ACC112 (cell line): ENCODE measurements at regions not wholly inside any gene's neighbourhood (a gene's known extent, or its start where the extent isn't known, plus 50 kb on each side); places are given as distances from the start of the nearest gene placed in this dataset.
"Not testable (repeated sequence)": the region's sequence is repeated elsewhere in the genome, so short reads cannot be mapped to it uniquely, and the experiment has no call there.

Experiments
- H2AFZ ChIP-seq: fragments of 200-600 bp; sonication (generic); one replicate; pipeline ENCODE4 v1.6.0; 2017; ENCODE audit warnings: antibody characterized with exemption, low read length; ENCODE audit not compliant: unreplicated experiment
- H3K27ac ChIP-seq: fragments of 200-600 bp; sonication (generic); 2 replicates; pipeline ENCODE4 v1.5.1; 2014; ENCODE audit warnings: low read depth, mild to moderate bottlenecking, antibody characterized with exemption, low read length, moderate library complexity
- H3K27me3 ChIP-seq: fragments of 200-600 bp; sonication (generic); 2 replicates; pipeline ENCODE4 v1.6.1; 2014; ENCODE audit warnings: mild to moderate bottlenecking, antibody characterized with exemption, low read length, moderate library complexity, mixed read lengths; ENCODE audit not compliant: insufficient read depth
- H3K36me3 ChIP-seq: fragments of 200-600 bp; sonication (generic); 2 replicates; pipeline ENCODE4 v1.6.1; 2016; ENCODE audit warnings: mild to moderate bottlenecking, antibody characterized with exemption, low read length, moderate library complexity, mixed read lengths; ENCODE audit not compliant: insufficient read depth
- H3K4me1 ChIP-seq: fragments of 200-600 bp; sonication (generic); one replicate; pipeline ENCODE4 v1.6.1; 2016; ENCODE audit warnings: low read length, mixed read lengths; ENCODE audit not compliant: insufficient read depth, unreplicated experiment, control insufficient read depth
- H3K4me3 ChIP-seq: fragments of 200-600 bp; sonication (generic); 2 replicates; pipeline ENCODE4 v1.5.1; 2014; ENCODE audit warnings: mild to moderate bottlenecking, low read depth, low read length
- H3K79me2 ChIP-seq: fragments of 200-600 bp; sonication (generic); one replicate; pipeline ENCODE4 v1.6.0; 2016; ENCODE audit warnings: low read length; ENCODE audit not compliant: control insufficient read depth, unreplicated experiment, insufficient read depth

- not testable (repeated sequence) for H3K27ac ChIP-seq, H3K4me1 ChIP-seq, H3K36me3 ChIP-seq, H3K79me2 ChIP-seq, H2AFZ ChIP-seq, H3K4me3 ChIP-seq, H3K27me3 ChIP-seq
These were observed 440.1 kb upstream of the RORB start for GRCh38 chr9:74057051-74057450.

GRCh38 chr9:74064702-74065101 lies 432.4 kb upstream of the RORB start:
- H3K4me1 ChIP-seq = no peaks in the 10 kb centered on the region
- no peaks in the 10 kb centered on the region for H3K36me3 ChIP-seq
- H2AFZ ChIP-seq = no peak overlapping the region
- no peak overlapping the region for H3K27ac ChIP-seq
- no peaks in the 10 kb centered on the region for H3K27me3 ChIP-seq
- H3K79me2 ChIP-seq = no peaks in the 10 kb centered on the region
- no peak overlapping the region for H3K4me3 ChIP-seq

GRCh38 chr9:74066128-74066527 lies 431.0 kb upstream of the RORB start:
- no peak overlapping the region for H3K4me3 ChIP-seq
- H3K27me3 ChIP-seq = no peaks in the 10 kb centered on the region
- no peak overlapping the region for H2AFZ ChIP-seq
- H3K36me3 ChIP-seq = no peaks in the 10 kb centered on the region
- no peak overlapping the region for H3K27ac ChIP-seq
- H3K79me2 ChIP-seq = no peaks in the 10 kb centered on the region
- no peaks in the 10 kb centered on the region for H3K4me1 ChIP-seq

- Histone ChIP-seq H3K79me2 (no peaks in the 10 kb centered on the region), H3K4me3 (no peak overlapping the region), H2AFZ (no peak overlapping the region), H3K27ac (no peak overlapping the region), H3K36me3 (no peaks in the 10 kb centered on the region), H3K4me1 (no peaks in the 10 kb centered on the region), H3K27me3 (no peaks in the 10 kb centered on the region)
These were observed 430.5 kb upstream of the RORB start for GRCh38 chr9:74066605-74067004.

- H2AFZ ChIP-seq = no peak overlapping the region
- H3K4me3 ChIP-seq = no peak overlapping the region
- H3K27ac ChIP-seq = no peak overlapping the region
- H3K36me3 ChIP-seq = no peaks in the 10 kb centered on the region
- no peaks in the 10 kb centered on the region for H3K27me3 ChIP-seq
- H3K4me1 ChIP-seq = no peaks in the 10 kb centered on the region
- H3K79me2 ChIP-seq = no peaks in the 10 kb centered on the region
These were observed 425.6 kb upstream of the RORB start for GRCh38 chr9:74071502-74071901.

GRCh38 chr9:74073897-74074296 lies 423.2 kb upstream of the RORB start:
- no peaks in the 10 kb centered on the region for H3K36me3 ChIP-seq
- H3K27ac ChIP-seq = no peak overlapping the region
- H2AFZ ChIP-seq = no peak overlapping the region
- no peaks in the 10 kb centered on the region for H3K4me1 ChIP-seq
- no peaks in the 10 kb centered on the region for H3K79me2 ChIP-seq
- H3K27me3 ChIP-seq = no peaks in the 10 kb centered on the region
- no peak overlapping the region for H3K4me3 ChIP-seq

- Histone ChIP-seq H2AFZ (no peak overlapping the region), H3K79me2 (no peaks in the 10 kb centered on the region), H3K4me1 (no peaks in the 10 kb centered on the region), H3K27me3 (no peaks in the 10 kb centered on the region), H3K27ac (no peak overlapping the region), H3K4me3 (no peak overlapping the region), H3K36me3 (no peaks in the 10 kb centered on the region)
These were observed 418.5 kb upstream of the RORB start for GRCh38 chr9:74078647-74079046.

- H3K27me3 ChIP-seq, H3K36me3 ChIP-seq, H2AFZ ChIP-seq, H3K4me1 ChIP-seq, H3K4me3 ChIP-seq, H3K27ac ChIP-seq, H3K79me2 ChIP-seq: not testable (repeated sequence)
These were observed 416.5 kb upstream of the RORB start for GRCh38 chr9:74080652-74081051.

GRCh38 chr9:74083681-74084433 lies 413.3 kb upstream of the RORB start:
- H3K4me3 ChIP-seq = no peak overlapping the region
- H3K27ac ChIP-seq = no peak overlapping the region
- H3K79me2 ChIP-seq = no peaks in the 10 kb centered on the region
- H3K36me3 ChIP-seq = no peaks in the 10 kb centered on the region
- no peak overlapping the region for H2AFZ ChIP-seq
- no peaks in the 10 kb centered on the region for H3K4me1 ChIP-seq
- H3K27me3 ChIP-seq = no peaks in the 10 kb centered on the region

- not testable (repeated sequence) for H3K27ac ChIP-seq, H3K27me3 ChIP-seq, H2AFZ ChIP-seq, H3K79me2 ChIP-seq, H3K36me3 ChIP-seq, H3K4me1 ChIP-seq, H3K4me3 ChIP-seq
These were observed 411.6 kb upstream of the RORB start for GRCh38 chr9:74085384-74086037.

- not testable (repeated sequence) for H3K4me3 ChIP-seq, H2AFZ ChIP-seq, H3K4me1 ChIP-seq, H3K36me3 ChIP-seq, H3K79me2 ChIP-seq, H3K27ac ChIP-seq, H3K27me3 ChIP-seq
These were observed 406.2 kb upstream of the RORB start for GRCh38 chr9:74090921-74091320.
